Karpas-422 (cell line): ENCODE measurements at regions not wholly inside any gene's neighbourhood (a gene's known extent, or its start where the extent isn't known, plus 50 kb on each side); places are given as distances from the start of the nearest gene placed in this dataset.
"Not testable (repeated sequence)": the region's sequence is repeated elsewhere in the genome, so short reads cannot be mapped to it uniquely, and the experiment has no call there.

Source experiments
- DNase-seq: peaks from one replicate; pipeline ENCODE4 v3.0.0-alpha.2; 2015
- H2AFZ ChIP-seq: fragments of 200-600 bp; sonication (generic); 2 replicates; pipeline ENCODE4 v1.6.1; 2014; ENCODE audit warnings: antibody characterized with exemption, low read length, mixed read lengths
- H3K27ac ChIP-seq: fragments of 200-600 bp; sonication (generic); 2 replicates; pipeline ENCODE4 v1.5.1; 2014; ENCODE audit warnings: mild to moderate bottlenecking, low read length, moderate library complexity
- H3K27me3 ChIP-seq: fragments of 200-600 bp; sonication (generic); 2 replicates; pipeline ENCODE4 v1.6.1; 2014; ENCODE audit warnings: low read length, mixed read lengths
- H3K36me3 ChIP-seq: fragments of 200-600 bp; sonication (generic); 2 replicates; pipeline ENCODE4 v1.6.1; 2014; ENCODE audit warnings: low read length, mixed read lengths; ENCODE audit not compliant: insufficient read depth
- H3K4me1 ChIP-seq: fragments of 200-600 bp; sonication (generic); 2 replicates; pipeline ENCODE4 v1.6.1; 2014; ENCODE audit warnings: mild to moderate bottlenecking, low read length, mixed read lengths
- H3K4me2 ChIP-seq: fragments of 200-600 bp; sonication (generic); 2 replicates; pipeline ENCODE4 v1.6.1; 2014; ENCODE audit warnings: low read length, low read depth, mild to moderate bottlenecking; ENCODE audit not compliant: poor library complexity, severe bottlenecking
- H3K4me3 ChIP-seq: fragments of 200-600 bp; sonication (generic); 2 replicates; pipeline ENCODE4 v1.5.1; 2014; ENCODE audit warnings: mild to moderate bottlenecking, antibody characterized with exemption, low read length, mixed read lengths
- H3K79me2 ChIP-seq: fragments of 200-600 bp; sonication (generic); 2 replicates; pipeline ENCODE4 v1.6.1; 2014; ENCODE audit warnings: mild to moderate bottlenecking, low read length, mixed read lengths
- H3K9ac ChIP-seq: fragments of 200-600 bp; sonication (generic); 2 replicates; pipeline ENCODE4 v1.6.0; 2014; ENCODE audit warnings: low read length
- H3K9me2 ChIP-seq: fragments of 200-600 bp; sonication (generic), shearing (Covaris generic); replicated peaks from 2 replicates; pipeline ENCODE4 v1.6.0; 2014; ENCODE audit warnings: mild to moderate bottlenecking, low read length, moderate library complexity; ENCODE audit not compliant: insufficient read depth
- H3K9me3 ChIP-seq: fragments of 300-700, 200-600 bp; sonication (generic); 2 replicates; pipeline ENCODE4 v1.6.1; 2014; ENCODE audit warnings: low read length, mixed read lengths
- H4K20me1 ChIP-seq: fragments of 200-600 bp; sonication (generic); 2 replicates; pipeline ENCODE4 v1.6.1; 2014; ENCODE audit warnings: mild to moderate bottlenecking, antibody characterized with exemption, low read length, low read depth; ENCODE audit not compliant: insufficient read depth

DNA sequence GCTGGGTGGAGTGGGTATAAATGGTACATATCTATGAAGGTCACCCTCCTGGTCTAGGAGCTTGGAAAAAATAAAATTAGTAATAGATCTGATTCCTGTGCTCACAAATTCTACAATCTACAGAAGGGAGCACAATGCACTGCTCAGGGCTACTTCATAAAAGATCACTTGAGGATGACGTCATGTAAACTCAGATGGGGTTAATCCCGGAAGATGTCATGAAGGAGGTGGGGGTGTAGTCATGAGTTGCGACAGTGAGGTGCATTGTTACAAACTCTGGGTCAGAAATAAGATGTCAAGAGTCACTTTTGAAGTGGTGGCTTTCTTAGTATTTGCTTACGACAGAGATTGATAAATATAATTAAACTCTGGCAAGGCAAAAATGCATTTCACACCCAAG, 68.2 kb downstream of the LHX9 start:
- Histone ChIP-seq H3K36me3 (no peaks in the 10 kb centered on the region), H3K9me2 (no peaks in the 10 kb centered on the region), H3K27ac (no peak overlapping the region), H4K20me1 (no peaks in the 10 kb centered on the region), H3K4me3 (no peak overlapping the region), H3K27me3 (no peaks in the 10 kb centered on the region), H3K9ac (no peak overlapping the region), H3K4me2 (no peak overlapping the region), H3K79me2 (no peaks in the 10 kb centered on the region), H3K4me1 (no peaks in the 10 kb centered on the region), H2AFZ (no peak overlapping the region), H3K9me3 (no peaks in the 10 kb centered on the region)
- DNase-seq, result no peak

DNA sequence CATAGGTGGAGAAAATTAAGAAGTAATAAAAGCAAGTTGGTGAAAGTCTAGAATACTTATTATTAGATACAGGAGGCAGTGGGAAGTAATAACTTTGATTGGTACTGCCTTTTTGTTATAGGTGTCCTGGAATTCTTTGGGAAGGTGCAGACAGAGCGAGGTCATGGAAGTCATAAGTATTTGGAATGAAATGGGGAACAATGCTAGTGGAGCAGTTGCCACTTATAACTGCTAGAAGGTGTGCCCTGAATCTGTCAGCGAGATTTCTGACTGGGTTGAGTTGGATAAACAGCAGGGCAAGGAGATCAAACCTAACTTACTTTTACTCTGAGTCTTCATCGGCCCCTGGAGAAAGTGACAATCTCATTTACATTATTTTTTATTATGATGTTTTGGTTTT, 69.6 kb downstream of the LHX9 start:
- Histone ChIP-seq H4K20me1 (no peaks in the 10 kb centered on the region), H3K27me3 (no peaks in the 10 kb centered on the region), H3K27ac (no peak overlapping the region), H3K4me1 (no peaks in the 10 kb centered on the region; the same call in 1 of the 2 replicates), H3K4me3 (no peak overlapping the region), H3K4me2 (no peak overlapping the region), H3K9me2 (no peaks in the 10 kb centered on the region), H3K9me3 (no peaks in the 10 kb centered on the region), H3K9ac (no peak overlapping the region), H3K36me3 (no peaks in the 10 kb centered on the region), H3K79me2 (no peaks in the 10 kb centered on the region), H2AFZ (no peak overlapping the region)
- DNase-seq, result no peak

DNA sequence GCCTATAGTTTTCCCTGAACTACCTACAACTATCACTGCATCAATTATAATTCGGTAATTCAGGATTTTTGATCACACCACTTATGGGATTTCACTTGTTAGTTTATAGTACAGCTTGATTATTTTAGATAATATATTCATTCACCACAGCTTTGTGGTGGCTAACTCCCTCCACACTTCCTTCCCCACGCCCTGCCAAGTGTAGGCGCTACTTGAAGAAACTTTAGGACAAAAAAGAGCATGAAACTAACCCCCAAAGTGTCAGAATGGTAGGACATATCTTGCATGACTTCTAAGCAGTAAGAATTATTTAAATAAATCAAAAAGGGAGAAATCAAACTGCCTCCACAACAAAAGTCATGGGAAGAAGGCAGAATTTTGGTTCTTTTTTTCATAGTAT, 70.1 kb downstream of the LHX9 start:
- no peaks in the 10 kb centered on the region for H4K20me1 ChIP-seq
- H3K27me3 ChIP-seq, result no peaks in the 10 kb centered on the region
- no peaks in the 10 kb centered on the region for H3K36me3 ChIP-seq
- no peak overlapping the region for H3K27ac ChIP-seq
- H3K9ac ChIP-seq, result no peak overlapping the region
- no peaks in the 10 kb centered on the region; the same call in 1 of the 2 replicates for H3K4me1 ChIP-seq
- H3K9me3 ChIP-seq, result no peaks in the 10 kb centered on the region
- H3K4me3 ChIP-seq, result no peak overlapping the region
- no peak overlapping the region for H3K4me2 ChIP-seq
- DNase-seq, result no peak
- no peaks in the 10 kb centered on the region for H3K9me2 ChIP-seq
- H2AFZ ChIP-seq, result no peak overlapping the region
- no peaks in the 10 kb centered on the region for H3K79me2 ChIP-seq

GRCh38 chr1:197988581-197988980, 71.4 kb downstream of the LHX9 start:
- not testable (repeated sequence) for H3K36me3 ChIP-seq, H3K4me3 ChIP-seq, H3K27ac ChIP-seq, H4K20me1 ChIP-seq, H3K79me2 ChIP-seq, H2AFZ ChIP-seq, H3K4me1 ChIP-seq, H3K27me3 ChIP-seq, H3K9me3 ChIP-seq, H3K4me2 ChIP-seq, H3K9me2 ChIP-seq, H3K9ac ChIP-seq, DNase-seq

- Histone ChIP-seq H4K20me1 (no peaks in the 10 kb centered on the region), H3K79me2 (no peaks in the 10 kb centered on the region), H2AFZ (no peak overlapping the region), H3K27ac (no peak overlapping the region), H3K27me3 (no peaks in the 10 kb centered on the region), H3K4me3 (no peak overlapping the region), H3K9me2 (no peaks in the 10 kb centered on the region), H3K4me2 (no peak overlapping the region), H3K9ac (no peak overlapping the region), H3K36me3 (no peaks in the 10 kb centered on the region), H3K9me3 (no peaks in the 10 kb centered on the region), H3K4me1 (no peaks in the 10 kb centered on the region; the same call in 1 of the 2 replicates)
- no peak for DNase-seq
Measured at GRCh38 chr1:197989058-197989457, 71.9 kb downstream of the LHX9 start.

DNA sequence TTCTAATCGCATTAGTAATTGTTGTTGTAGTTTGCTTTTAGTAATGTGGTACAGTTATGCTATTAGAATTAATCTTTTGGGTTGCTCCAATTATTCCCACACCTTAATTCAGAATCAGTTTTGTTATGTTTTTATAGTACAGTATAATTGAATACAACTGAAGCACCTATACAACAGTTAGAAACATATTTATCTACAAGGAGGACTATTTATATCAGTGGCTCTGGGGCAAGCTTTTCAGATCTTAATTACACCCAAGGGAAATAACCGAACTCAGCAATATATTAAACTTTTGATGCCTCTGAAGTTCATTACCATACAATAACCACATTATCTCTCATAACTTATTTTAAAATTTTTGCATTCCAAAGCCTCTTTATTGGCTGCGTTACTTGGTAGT, 74.4 kb downstream of the LHX9 start:
- Histone ChIP-seq H3K9me3 (no peaks in the 10 kb centered on the region), H3K4me1 (no peaks in the 10 kb centered on the region; the same call in 1 of the 2 replicates), H3K9me2 (no peaks in the 10 kb centered on the region), H3K36me3 (no peaks in the 10 kb centered on the region), H3K79me2 (no peaks in the 10 kb centered on the region), H3K9ac (no peak overlapping the region), H4K20me1 (no peaks in the 10 kb centered on the region), H3K4me2 (no peak overlapping the region), H3K27me3 (no peaks in the 10 kb centered on the region), H3K4me3 (no peak overlapping the region), H3K27ac (no peak overlapping the region), H2AFZ (no peak overlapping the region)
- no peak for DNase-seq

- Histone ChIP-seq H3K4me2 (no peak overlapping the region), H3K4me3 (no peak overlapping the region), H3K9me3 (no peaks in the 10 kb centered on the region), H3K9me2 (no peaks in the 10 kb centered on the region), H4K20me1 (no peaks in the 10 kb centered on the region), H3K4me1 (no peaks in the 10 kb centered on the region; the same call in 1 of the 2 replicates), H2AFZ (no peak overlapping the region), H3K79me2 (no peaks in the 10 kb centered on the region), H3K27ac (no peak overlapping the region), H3K27me3 (no peaks in the 10 kb centered on the region), H3K9ac (no peak overlapping the region), H3K36me3 (no peaks in the 10 kb centered on the region)
- no peak for DNase-seq
Measured at GRCh38 chr1:197994907-197995407, 77.8 kb downstream of the LHX9 start.

- Histone ChIP-seq H3K27me3 (no peaks in the 10 kb centered on the region), H3K4me3 (no peak overlapping the region), H3K9me3 (no peaks in the 10 kb centered on the region), H3K27ac (no peak overlapping the region), H2AFZ (no peak overlapping the region), H4K20me1 (no peaks in the 10 kb centered on the region), H3K9ac (no peak overlapping the region), H3K4me2 (no peak overlapping the region), H3K79me2 (no peaks in the 10 kb centered on the region), H3K9me2 (no peaks in the 10 kb centered on the region), H3K36me3 (no peaks in the 10 kb centered on the region), H3K4me1 (no peaks in the 10 kb centered on the region; the same call in 1 of the 2 replicates)
- no peak for DNase-seq
Measured at GRCh38 chr1:197995408-197996258, 78.5 kb downstream of the LHX9 start.
